Spinal cord (tissue), 9 donors: ENCODE measurements at regions not wholly inside any gene's neighbourhood (a gene's known extent, or its start where the extent isn't known, plus 50 kb on each side); places are given as distances from the start of the nearest gene placed in this dataset.
A peak's percentile ranks its signal among the peaks of the same experiment; 100 is the strongest.
"Not testable (repeated sequence)": the region's sequence is repeated elsewhere in the genome, so short reads cannot be mapped to it uniquely, and the experiment has no call there.

Experiments
- DNase-seq, 6 donors: peaks; one replicate each; pipeline versions ENCODE4 v3.0.0 to v3.0.0-alpha.2; 2013 to 2015; ENCODE audit warnings: low spot score in 6 of 6, low read depth in 4 of 6
- H3K27ac ChIP-seq: one replicate; pipeline ENCODE4 v1.5.1; 2013; ENCODE audit warnings: low read depth, low read length, control low read depth
- H3K27me3 ChIP-seq: one replicate; pipeline ENCODE4 v1.6.1; 2013; ENCODE audit warnings: low read length; ENCODE audit not compliant: control insufficient read depth, insufficient read depth
- H3K36me3 ChIP-seq: one replicate; pipeline ENCODE4 v1.6.1; 2013; ENCODE audit warnings: low read length; ENCODE audit not compliant: control insufficient read depth, insufficient read depth
- H3K4me1 ChIP-seq: one replicate; pipeline ENCODE4 v1.6.1; 2013; ENCODE audit warnings: low read length; ENCODE audit not compliant: control insufficient read depth, insufficient read depth
- H3K4me3 ChIP-seq: one replicate; pipeline ENCODE4 v1.5.1; 2013; ENCODE audit warnings: low read depth, low read length, control low read depth
- H3K9me3 ChIP-seq: one replicate; pipeline ENCODE4 v1.6.1; 2013; ENCODE audit warnings: low read length; ENCODE audit not compliant: control insufficient read depth, insufficient read depth
- WGBS: methylation state at CpG from one replicate; pipeline ENCODE4 v1.1.5; 2013; ENCODE audit warnings: missing lambda C conversion rate; ENCODE audit not compliant: insufficient coverage; 5-methylcytosine and 5-hydroxymethylcytosine counted together
- donor health status: healthy.

- DNase-seq = peak in 1 of 6 donors; percentile 26
- H3K9me3 ChIP-seq = peaks cover 2% of the 10 kb centered on the region
- no peaks in the 10 kb centered on the region for H3K36me3 ChIP-seq
- WGBS = 65% methylated on average over 2 of the region's 3 CpGs
- H3K4me3 ChIP-seq = no peak overlapping the region
- no peaks in the 10 kb centered on the region for H3K27me3 ChIP-seq
- H3K27ac ChIP-seq = no peak overlapping the region
- no peaks in the 10 kb centered on the region for H3K4me1 ChIP-seq
Measured at GRCh38 chr9:71614409-71615010, 153.8 kb downstream of the CEMIP2 start.

- Histone ChIP-seq H3K4me1 (no peaks in the 10 kb centered on the region), H3K4me3 (no peak overlapping the region), H3K27me3 (no peaks in the 10 kb centered on the region), H3K9me3 (peaks cover 2% of the 10 kb centered on the region), H3K36me3 (no peaks in the 10 kb centered on the region), H3K27ac (no peak overlapping the region)
- DNase-seq = no peak
- 56% methylated on average over 1 of the region's 2 CpGs for WGBS
Measured at GRCh38 chr9:71612889-71613288, 155.4 kb downstream of the CEMIP2 start.

GRCh38 chr9:71609448-71609830, 158.9 kb downstream of the CEMIP2 start:
- H3K36me3 ChIP-seq = no peaks in the 10 kb centered on the region
- no CpG with 5 or more reads among the region's 1 CpG for WGBS
- H3K4me3 ChIP-seq = no peak overlapping the region
- peaks cover 2% of the 10 kb centered on the region for H3K9me3 ChIP-seq
- H3K27ac ChIP-seq = no peak overlapping the region
- H3K4me1 ChIP-seq = no peaks in the 10 kb centered on the region
- no peak for DNase-seq
- H3K27me3 ChIP-seq = no peaks in the 10 kb centered on the region

- no peak for DNase-seq
- H3K4me3 ChIP-seq = no peak overlapping the region
- H3K27me3 ChIP-seq = no peaks in the 10 kb centered on the region
- H3K36me3 ChIP-seq = no peaks in the 10 kb centered on the region
- 60% methylated on average over 1 of the region's 4 CpGs for WGBS
- H3K9me3 ChIP-seq = peaks cover 2% of the 10 kb centered on the region
- H3K27ac ChIP-seq = no peak overlapping the region
- no peaks in the 10 kb centered on the region for H3K4me1 ChIP-seq
Measured at GRCh38 chr9:71608825-71609447, 159.4 kb downstream of the CEMIP2 start.

GRCh38 chr9:71608021-71608420, 160.3 kb downstream of the CEMIP2 start:
- WGBS = 100% methylated on average over 1 of the region's 4 CpGs

GRCh38 chr9:71607461-71607881, 160.8 kb downstream of the CEMIP2 start:
- no peak overlapping the region for H3K27ac ChIP-seq
- no peak for DNase-seq
- no peak overlapping the region for H3K4me3 ChIP-seq

More at GRCh38 chr9:71608021-71608420, 160.3 kb downstream of the CEMIP2 start:
- Histone ChIP-seq H3K4me3 (no peak overlapping the region), H3K9me3 (peaks cover 2% of the 10 kb centered on the region), H3K27ac (no peak overlapping the region), H3K27me3 (no peaks in the 10 kb centered on the region), H3K4me1 (no peaks in the 10 kb centered on the region), H3K36me3 (no peaks in the 10 kb centered on the region)
- no peak for DNase-seq

GRCh38 chr9:71604197-71605063, 163.9 kb downstream of the CEMIP2 start:
- 100% methylated on average over 1 of the region's 5 CpGs for WGBS
- no peaks in the 10 kb centered on the region for H3K9me3 ChIP-seq
- DNase-seq = peak in 2 of 6 donors; percentile 66 to 77
- H3K36me3 ChIP-seq = no peaks in the 10 kb centered on the region
- no peaks in the 10 kb centered on the region for H3K4me1 ChIP-seq
- no peaks in the 10 kb centered on the region for H3K27me3 ChIP-seq
- H3K4me3 ChIP-seq = no peak overlapping the region
- H3K27ac ChIP-seq = no peak overlapping the region

More at GRCh38 chr9:71607461-71607881, 160.8 kb downstream of the CEMIP2 start:
- H3K9me3 ChIP-seq = peaks cover 2% of the 10 kb centered on the region
- H3K36me3 ChIP-seq = no peaks in the 10 kb centered on the region
- H3K27me3 ChIP-seq = no peaks in the 10 kb centered on the region
- H3K4me1 ChIP-seq = no peaks in the 10 kb centered on the region
- 92% methylated on average over 2 of the region's 5 CpGs for WGBS

GRCh38 chr9:71602652-71603051, 165.7 kb downstream of the CEMIP2 start:
- H3K4me3 ChIP-seq = no peak overlapping the region
- no peaks in the 10 kb centered on the region for H3K9me3 ChIP-seq
- no peaks in the 10 kb centered on the region for H3K4me1 ChIP-seq
- no peaks in the 10 kb centered on the region for H3K27me3 ChIP-seq
- no peak for DNase-seq
- H3K36me3 ChIP-seq = no peaks in the 10 kb centered on the region
- H3K27ac ChIP-seq = no peak overlapping the region

GRCh38 chr9:71595762-71596161, 172.6 kb downstream of the CEMIP2 start:
- WGBS = 81% methylated on average over 12 of the region's 12 CpGs
- H3K27ac ChIP-seq, H3K4me3 ChIP-seq, H3K36me3 ChIP-seq, H3K9me3 ChIP-seq, H3K27me3 ChIP-seq, H3K4me1 ChIP-seq, DNase-seq: not testable (repeated sequence)
